Transverse colon (tissue), 4 donors: ENCODE measurements at regions not wholly inside any gene's neighbourhood (a gene's known extent, or its start where the extent isn't known, plus 50 kb on each side); places are given as distances from the start of the nearest gene placed in this dataset.
"Not testable (repeated sequence)": the region's sequence is repeated elsewhere in the genome, so short reads cannot be mapped to it uniquely, and the experiment has no call there.

ENCODE experiments used
- DNase-seq: peaks from one replicate; pipeline ENCODE4 v3.0.0-alpha.2; 2019
- H3K27ac ChIP-seq, 4 donors: fragments of 200-600 bp; sonication (generic); 2 replicates each; pipeline ENCODE4 v1.5.1; 2016 to 2018; ENCODE audit warnings: inconsistent platforms in 4 of 4
- H3K27me3 ChIP-seq: fragments of 200-600 bp; sonication (generic); 2 replicates; pipeline ENCODE4 v1.5.1; 2017; ENCODE audit warnings: inconsistent platforms
- H3K36me3 ChIP-seq, 4 donors: fragments of 200-600 bp; sonication (generic); 2 replicates each; pipeline ENCODE4 v1.5.1; 2017 to 2019; ENCODE audit warnings: inconsistent platforms in 4 of 4
- H3K4me1 ChIP-seq, 4 donors: fragments of 200-600 bp; sonication (generic); 2 replicates each; pipeline ENCODE4 v1.5.1; 2017 to 2020; ENCODE audit warnings: inconsistent platforms in 4 of 4
- H3K4me3 ChIP-seq, 4 donors: fragments of 200-600 bp; sonication (generic); 1 replicate in 1 of 4; 2 replicates in 3 of 4; pipeline versions ENCODE4 v1.5.1 to v1.6.1; 2017 to 2019; ENCODE audit warnings: inconsistent platforms in 4 of 4
- H3K9me3 ChIP-seq, 2 donors: fragments of 200-600 bp; sonication (generic); 2 replicates each; pipeline ENCODE4 v1.5.1; 2017 to 2019; ENCODE audit warnings: inconsistent platforms in 2 of 2
- EP300 ChIP-seq: sonication (generic); formaldehyde crosslinking; IDR thresholded peaks from one replicate; pipeline ENCODE4 v1.6.1; 2017; ENCODE audit warnings: antibody characterized with exemption, low read depth
- POLR2A ChIP-seq: fragments of 450-650 bp; IDR thresholded peaks from one replicate; pipeline ENCODE4 v1.6.1; 2016; ENCODE audit warnings: antibody characterized with exemption, mild to moderate bottlenecking, moderate library complexity
- POLR2AphosphoS5 ChIP-seq, 3 donors: sonication (generic); formaldehyde crosslinking; IDR thresholded peaks; one replicate each; pipeline ENCODE4 v1.6.1; 2016; ENCODE audit warnings: antibody characterized with exemption in 3 of 3
- WGBS, 2 donors: methylation state at CpG; one replicate each; pipeline ENCODE4 v1.1.5; 2018; ENCODE audit warnings: low coverage in 1 of 2; 5-methylcytosine and 5-hydroxymethylcytosine counted together
- in situ Hi-C, 4 donors: fragments of 200-750 bp; cut with MboI; loops; one replicate each; pipeline versions ENCODE4 v1.15.0 to v1.15.1; 2017; ENCODE audit warnings: low sequenced_read_pairs in 3 of 4, low pct_ligation_motif_present in 1 of 4, low pct_unique_long_range_greater_than_20kb in 1 of 4
- intact Hi-C: fragments of 100-400 bp; cut with DNase I; formaldehyde crosslinking; loops from one replicate; pipeline ENCODE4 v1.15.1; 2023; ENCODE audit warnings: low total_unique reads
- TF ChIP-seq, protein P1 (sequence below), 5 experiments: fragments of 200-600 bp in 3 of 5; fragments of 450-650 bp in 2 of 5; sonication (generic) in 3 of 5; IDR thresholded peaks; 1 replicate in 2 of 5; 2 replicates in 3 of 5; pipeline ENCODE4 v1.5.1; 2016 to 2017; ENCODE audit warnings: antibody characterized with exemption in 5 of 5, inconsistent platforms in 3 of 5, mild to moderate bottlenecking in 2 of 5, moderate library complexity in 1 of 5

GRCh38 chr18:29377346-29377745 lies 1200.4 kb upstream of the CDH2 start:
- Histone ChIP-seq H3K4me1 (no peaks in the 10 kb centered on the region), H3K9me3 (peaks cover 6 to 7% of the 10 kb centered on the region in 2 donors), H3K4me3 (no peak overlapping the region), H3K36me3 (no peaks in the 10 kb centered on the region), H3K27me3 (no peaks in the 10 kb centered on the region), H3K27ac (no peak overlapping the region)
- 82 to 90% methylated on average over 1 of the region's 1 CpG for WGBS, 2 donors
- in situ Hi-C loops = no loop called here
- intact Hi-C loops = no loop called here
- no peak for TF ChIP-seq EP300
- no peak for TF ChIP-seq POLR2A
- TF ChIP-seq, protein P1, sequence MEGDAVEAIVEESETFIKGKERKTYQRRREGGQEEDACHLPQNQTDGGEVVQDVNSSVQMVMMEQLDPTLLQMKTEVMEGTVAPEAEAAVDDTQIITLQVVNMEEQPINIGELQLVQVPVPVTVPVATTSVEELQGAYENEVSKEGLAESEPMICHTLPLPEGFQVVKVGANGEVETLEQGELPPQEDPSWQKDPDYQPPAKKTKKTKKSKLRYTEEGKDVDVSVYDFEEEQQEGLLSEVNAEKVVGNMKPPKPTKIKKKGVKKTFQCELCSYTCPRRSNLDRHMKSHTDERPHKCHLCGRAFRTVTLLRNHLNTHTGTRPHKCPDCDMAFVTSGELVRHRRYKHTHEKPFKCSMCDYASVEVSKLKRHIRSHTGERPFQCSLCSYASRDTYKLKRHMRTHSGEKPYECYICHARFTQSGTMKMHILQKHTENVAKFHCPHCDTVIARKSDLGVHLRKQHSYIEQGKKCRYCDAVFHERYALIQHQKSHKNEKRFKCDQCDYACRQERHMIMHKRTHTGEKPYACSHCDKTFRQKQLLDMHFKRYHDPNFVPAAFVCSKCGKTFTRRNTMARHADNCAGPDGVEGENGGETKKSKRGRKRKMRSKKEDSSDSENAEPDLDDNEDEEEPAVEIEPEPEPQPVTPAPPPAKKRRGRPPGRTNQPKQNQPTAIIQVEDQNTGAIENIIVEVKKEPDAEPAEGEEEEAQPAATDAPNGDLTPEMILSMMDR (IDR thresholded peaks at IDR 0.05) = no peak
- no peak for TF ChIP-seq POLR2AphosphoS5 (IDR thresholded peaks at IDR 0.05)
- DNase-seq = no peak

DNA sequence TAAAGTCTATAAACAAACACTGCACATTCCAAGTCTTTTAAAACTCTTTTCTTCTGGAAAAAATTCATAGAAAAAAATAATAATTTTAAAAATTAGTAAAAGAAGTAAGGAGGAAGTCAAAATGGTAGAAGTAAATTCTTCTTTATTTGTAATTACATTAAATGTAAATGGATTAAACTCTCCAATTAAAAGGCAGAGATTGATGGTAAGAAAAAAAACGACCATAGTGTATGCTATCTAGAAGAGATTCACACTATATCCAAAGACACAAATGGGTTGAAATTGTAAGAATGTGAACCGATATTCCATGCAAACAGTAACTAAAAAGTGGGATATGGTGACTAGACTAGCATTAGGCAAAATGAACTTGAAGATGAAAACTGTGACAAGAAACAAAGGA lies 1196.1 kb upstream of the CDH2 start:
- 63 to 67% methylated on average over 2 of the region's 2 CpGs for WGBS, 2 donors
- Histone ChIP-seq H3K36me3 (no peaks in the 10 kb centered on the region), H3K27me3 (no peaks in the 10 kb centered on the region), H3K4me3 (no peak overlapping the region), H3K9me3 (peaks cover 6 to 7% of the 10 kb centered on the region in 2 donors), H3K27ac (no peak overlapping the region), H3K4me1 (no peaks in the 10 kb centered on the region)
- TF ChIP-seq POLR2A = no peak
- no peak for TF ChIP-seq EP300
- no peak for TF ChIP-seq POLR2AphosphoS5 (IDR thresholded peaks at IDR 0.05)
- TF ChIP-seq, protein P1 (IDR thresholded peaks at IDR 0.05) = no peak
- in situ Hi-C loops = no loop called here
- intact Hi-C loops = no loop called here
- no peak for DNase-seq

GRCh38 chr18:29361843-29362242 lies 1184.9 kb upstream of the CDH2 start:
- no peak overlapping the region for H3K4me3 ChIP-seq
- no peak for TF ChIP-seq POLR2A
- TF ChIP-seq, protein P1 (IDR thresholded peaks at IDR 0.05) = no peak
- TF ChIP-seq POLR2AphosphoS5 (IDR thresholded peaks at IDR 0.05) = no peak
- TF ChIP-seq EP300 = no peak
- no peaks in the 10 kb centered on the region for H3K4me1 ChIP-seq
- DNase-seq = no peak
- intact Hi-C loops (no loop called here), in situ Hi-C loops (no loop called here)
- WGBS, 2 donors = 87 to 93% methylated on average over 13 to 15 of the region's 15 CpGs
- H3K36me3 ChIP-seq = no peaks in the 10 kb centered on the region
- no peaks in the 10 kb centered on the region for H3K9me3 ChIP-seq
- no peaks in the 10 kb centered on the region for H3K27me3 ChIP-seq
- H3K27ac ChIP-seq = no peak overlapping the region

DNA sequence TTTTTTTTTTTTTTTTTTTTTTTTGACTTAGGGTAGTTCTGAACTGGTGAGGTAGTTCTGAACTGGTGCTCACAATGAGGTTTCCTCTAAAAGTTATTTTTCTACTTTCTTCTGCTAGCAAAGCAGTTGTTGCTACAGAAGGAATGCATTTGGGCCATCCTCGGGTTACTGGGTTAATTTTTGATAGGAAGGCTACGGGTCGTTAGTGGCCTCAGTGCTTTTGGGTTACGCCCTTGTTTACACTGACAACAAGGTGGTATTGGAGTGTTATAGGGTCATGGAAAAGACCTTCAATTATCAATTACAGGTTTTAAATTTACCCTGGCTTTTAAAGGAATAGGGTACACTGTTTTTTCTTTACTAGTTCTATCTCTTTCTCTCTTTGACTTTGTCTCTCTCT lies 1183.7 kb upstream of the CDH2 start:
- H3K4me3 ChIP-seq, H3K9me3 ChIP-seq, intact Hi-C loops, in situ Hi-C loops, H3K4me1 ChIP-seq, H3K36me3 ChIP-seq, DNase-seq, H3K27ac ChIP-seq, H3K27me3 ChIP-seq: not testable (repeated sequence)
- WGBS, 2 donors = 65 to 69% methylated on average over 4 of the region's 4 CpGs

DNA sequence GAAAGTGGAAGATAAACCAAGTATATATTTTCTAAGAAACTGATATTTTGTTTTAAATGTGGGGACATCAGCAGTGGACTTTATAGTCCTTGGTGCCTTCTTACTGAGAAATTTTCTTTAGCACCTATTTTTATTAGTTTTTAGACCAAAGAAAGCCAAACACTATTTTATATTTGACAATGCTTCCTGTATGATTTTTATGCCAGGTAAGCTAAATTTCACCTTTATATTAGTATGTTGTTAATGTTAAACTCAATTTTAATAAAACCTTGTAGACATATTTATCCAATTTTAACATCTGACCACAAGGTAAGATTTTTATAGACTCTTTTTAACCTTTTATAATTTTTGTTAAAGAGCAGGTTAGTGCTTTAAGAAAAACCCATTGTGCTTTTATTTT lies 1182.3 kb upstream of the CDH2 start:
- H3K27me3 ChIP-seq, H3K4me1 ChIP-seq, DNase-seq, H3K36me3 ChIP-seq, H3K4me3 ChIP-seq, intact Hi-C loops, H3K9me3 ChIP-seq, H3K27ac ChIP-seq, in situ Hi-C loops: not testable (repeated sequence)
